Thoracic aorta (tissue), 2 donors: ENCODE measurements at regions not wholly inside any gene's neighbourhood (a gene's known extent, or its start where the extent isn't known, plus 50 kb on each side); places are given as distances from the start of the nearest gene placed in this dataset.

ENCODE experiments used
- ATAC-seq: fragments of 150-250 bp; one replicate; pipeline ENCODE4 v1.8.0; 2017; ENCODE audit warnings: low read depth; ENCODE audit not compliant: insufficient number of reproducible peaks, low FRiP score
- DNase-seq: peaks from one replicate; pipeline ENCODE4 v3.0.0-alpha.2; 2020; ENCODE audit warnings: low spot score
- H3K27ac ChIP-seq, 2 donors: fragments of 200-600 bp; sonication (generic); 1 replicate in 1 of 2; 2 replicates in 1 of 2; pipeline ENCODE4 v1.5.1; 2016; ENCODE audit warnings: mild to moderate bottlenecking in 2 of 2, moderate library complexity in 2 of 2
- H3K27me3 ChIP-seq: fragments of 200-600 bp; sonication (generic); replicated peaks from 2 replicates; pipeline ENCODE4 v1.6.0; 2016; ENCODE audit warnings: mild to moderate bottlenecking; ENCODE audit not compliant: insufficient read depth
- H3K36me3 ChIP-seq: fragments of 200-600 bp; sonication (generic); one replicate; pipeline ENCODE4 v1.5.1; 2016
- H3K4me1 ChIP-seq, 2 donors: fragments of 200-600 bp; sonication (generic); 1 replicate in 1 of 2; 2 replicates in 1 of 2; pipeline versions ENCODE4 v1.5.1 to v1.6.0; 2016; ENCODE audit warnings: low read depth in 2 of 2, mild to moderate bottlenecking in 1 of 2; ENCODE audit not compliant: control insufficient read depth in 1 of 2
- H3K4me3 ChIP-seq: fragments of 200-600 bp; sonication (generic); 2 replicates; pipeline ENCODE4 v1.5.1; 2016; ENCODE audit warnings: mild to moderate bottlenecking
- H3K9me3 ChIP-seq: fragments of 200-600 bp; sonication (generic); 2 replicates; pipeline ENCODE4 v1.5.1; 2016
- TF ChIP-seq, protein P1 (sequence below): fragments of 200-600 bp; sonication (generic); IDR thresholded peaks from one replicate; pipeline ENCODE4 v1.5.1; 2019; ENCODE audit warnings: antibody characterized with exemption

DNA sequence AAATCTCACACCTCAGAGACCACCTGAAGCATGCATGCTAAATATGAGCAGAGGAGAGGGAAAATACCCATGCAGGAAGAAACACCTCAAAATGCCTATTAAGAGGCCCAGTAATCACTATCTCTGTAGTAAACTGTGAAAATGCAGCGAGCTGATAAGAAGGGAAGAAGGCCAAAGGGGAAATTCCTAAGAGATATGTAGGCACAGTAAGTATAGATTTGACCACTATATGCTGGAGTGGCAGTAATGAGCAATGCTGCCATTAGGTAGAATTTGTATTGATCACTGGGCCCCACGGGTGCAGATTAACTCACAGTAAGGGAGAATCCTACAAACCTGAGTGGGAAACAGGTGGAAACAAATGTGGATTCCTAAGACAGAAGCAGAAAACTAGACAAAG is 1813.1 kb upstream of the RAG2 start:
- TF ChIP-seq, protein P1, sequence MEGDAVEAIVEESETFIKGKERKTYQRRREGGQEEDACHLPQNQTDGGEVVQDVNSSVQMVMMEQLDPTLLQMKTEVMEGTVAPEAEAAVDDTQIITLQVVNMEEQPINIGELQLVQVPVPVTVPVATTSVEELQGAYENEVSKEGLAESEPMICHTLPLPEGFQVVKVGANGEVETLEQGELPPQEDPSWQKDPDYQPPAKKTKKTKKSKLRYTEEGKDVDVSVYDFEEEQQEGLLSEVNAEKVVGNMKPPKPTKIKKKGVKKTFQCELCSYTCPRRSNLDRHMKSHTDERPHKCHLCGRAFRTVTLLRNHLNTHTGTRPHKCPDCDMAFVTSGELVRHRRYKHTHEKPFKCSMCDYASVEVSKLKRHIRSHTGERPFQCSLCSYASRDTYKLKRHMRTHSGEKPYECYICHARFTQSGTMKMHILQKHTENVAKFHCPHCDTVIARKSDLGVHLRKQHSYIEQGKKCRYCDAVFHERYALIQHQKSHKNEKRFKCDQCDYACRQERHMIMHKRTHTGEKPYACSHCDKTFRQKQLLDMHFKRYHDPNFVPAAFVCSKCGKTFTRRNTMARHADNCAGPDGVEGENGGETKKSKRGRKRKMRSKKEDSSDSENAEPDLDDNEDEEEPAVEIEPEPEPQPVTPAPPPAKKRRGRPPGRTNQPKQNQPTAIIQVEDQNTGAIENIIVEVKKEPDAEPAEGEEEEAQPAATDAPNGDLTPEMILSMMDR = no peak
- Histone ChIP-seq H3K36me3 (no peaks in the 10 kb centered on the region), H3K9me3 (no peaks in the 10 kb centered on the region), H3K27me3 (no peaks in the 10 kb centered on the region), H3K4me1 (no peaks in the 10 kb centered on the region), H3K27ac (no peak overlapping the region), H3K4me3 (no peak overlapping the region)
- DNase-seq (no peak), ATAC-seq (no peak)

DNA sequence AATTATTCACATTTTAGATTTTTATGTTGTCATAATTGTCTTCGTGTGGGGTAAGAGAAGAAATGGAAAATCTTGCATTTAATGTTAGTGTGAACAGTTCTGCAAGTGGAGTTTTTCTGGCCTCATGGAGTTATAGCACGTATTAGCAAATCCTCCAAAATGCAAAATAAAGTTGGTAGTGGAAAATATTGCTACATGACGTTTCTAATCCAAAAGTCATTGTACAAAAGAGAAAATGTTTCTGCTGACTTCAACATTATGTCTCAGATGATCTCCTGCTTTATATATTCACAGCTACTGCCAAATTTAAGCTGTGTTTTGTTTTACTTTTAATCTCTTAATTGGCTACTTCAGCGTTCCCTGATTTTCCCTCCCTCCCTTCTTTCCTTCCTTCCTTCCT is 1804.0 kb upstream of the RAG2 start:
- DNase-seq (no peak), ATAC-seq (no peak)
- Histone ChIP-seq H3K9me3 (no peaks in the 10 kb centered on the region), H3K4me3 (no peak overlapping the region), H3K27me3 (no peaks in the 10 kb centered on the region), H3K27ac (no peak overlapping the region), H3K36me3 (no peaks in the 10 kb centered on the region), H3K4me1 (no peaks in the 10 kb centered on the region)
- TF ChIP-seq, protein P1 = no peak

DNA sequence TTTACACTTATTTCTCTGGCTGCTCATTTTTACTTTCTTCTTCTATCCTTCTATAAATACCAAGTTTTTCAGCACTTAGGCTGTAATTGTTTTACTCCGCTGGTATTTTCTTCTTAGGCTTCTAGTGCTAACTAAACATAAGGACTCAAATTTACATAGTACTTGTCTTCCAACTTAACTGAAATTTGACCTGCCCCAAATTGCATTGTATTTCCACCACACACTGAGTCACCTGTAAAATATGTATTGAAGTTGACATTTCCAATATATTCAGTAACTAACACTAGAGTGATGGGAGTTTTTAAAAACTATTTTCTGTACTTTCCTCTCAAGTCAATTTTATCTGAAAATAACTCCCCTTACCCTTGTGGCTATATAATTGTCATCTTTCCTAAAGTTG is 1794.1 kb upstream of the RAG2 start:
- H3K4me1 ChIP-seq = no peaks in the 10 kb centered on the region
- no peaks in the 10 kb centered on the region for H3K9me3 ChIP-seq
- no peak overlapping the region for H3K27ac ChIP-seq
- H3K4me3 ChIP-seq = no peak overlapping the region
- TF ChIP-seq, protein P1 = no peak
- H3K36me3 ChIP-seq = no peaks in the 10 kb centered on the region
- DNase-seq = no peak
- no peaks in the 10 kb centered on the region for H3K27me3 ChIP-seq
- ATAC-seq = no peak

- ATAC-seq (no peak), DNase-seq (no peak)
- Histone ChIP-seq H3K9me3 (no peaks in the 10 kb centered on the region), H3K36me3 (no peaks in the 10 kb centered on the region), H3K27me3 (no peaks in the 10 kb centered on the region), H3K27ac (no peak overlapping the region), H3K4me3 (no peak overlapping the region), H3K4me1 (no peaks in the 10 kb centered on the region)
- TF ChIP-seq, protein P1 = no peak
Measured at GRCh38 chr11:38384568-38384967, 1786.5 kb upstream of the RAG2 start.

DNA sequence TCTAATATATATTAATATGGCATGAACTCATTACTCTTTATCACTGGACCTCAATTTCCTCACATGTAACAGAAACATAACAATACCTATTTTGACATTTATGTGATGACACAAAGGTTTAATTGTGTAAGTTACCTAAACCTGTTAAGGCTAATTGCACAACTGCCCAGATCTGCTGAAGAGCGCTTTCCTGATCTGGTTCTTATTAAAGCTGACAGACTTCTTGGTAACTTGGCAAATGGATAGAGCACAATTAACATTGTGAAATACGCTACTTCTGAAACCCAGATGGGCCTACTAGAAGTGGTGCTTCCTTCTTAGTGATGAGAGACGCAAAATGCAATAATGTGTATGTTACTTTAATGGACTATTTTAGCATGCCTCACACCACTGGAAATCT is 1767.2 kb upstream of the RAG2 start:
- ATAC-seq = no peak
- H3K27ac ChIP-seq = no peak overlapping the region
- DNase-seq = no peak
- no peaks in the 10 kb centered on the region for H3K36me3 ChIP-seq
- no peak overlapping the region for H3K4me3 ChIP-seq
- no peaks in the 10 kb centered on the region for H3K4me1 ChIP-seq
- no peaks in the 10 kb centered on the region for H3K27me3 ChIP-seq
- H3K9me3 ChIP-seq = no peaks in the 10 kb centered on the region
- TF ChIP-seq, protein P1 = no peak
